ENCODE measurements at regions not wholly inside any gene's neighbourhood (a gene's known extent, or its start where the extent isn't known, plus 50 kb on each side); places are given as distances from the start of the nearest gene placed in this dataset.

- no peak overlapping the region for H3K27ac ChIP-seq (ENCODE audit: low read depth in 1 of 2, low read length in 2 of 2)
- no peak for TF ChIP-seq ATF3 (IDR thresholded peaks at IDR 0.05)
- no peak for TF ChIP-seq MAX (IDR thresholded peaks at IDR 0.05)
- no peak for TF ChIP-seq RXRA (IDR thresholded peaks at IDR 0.05)
- TF ChIP-seq SP1 (IDR thresholded peaks at IDR 0.05): no peak
- TF ChIP-seq REST (IDR thresholded peaks at IDR 0.05): no peak
- no peak for TF ChIP-seq FOXA1 (IDR thresholded peaks at IDR 0.05)
- TF ChIP-seq TAF1 (conservative IDR thresholded peaks at IDR 0.05): no peak
- no peak for TF ChIP-seq JUND (IDR thresholded peaks at IDR 0.05)
- no peak for TF ChIP-seq HNF4A (conservative IDR thresholded peaks at IDR 0.05)
- TF ChIP-seq CTCF (IDR thresholded peaks at IDR 0.05; ENCODE audit: low read depth, low read length, missing input control): no peak
- TF ChIP-seq NR2F2 (IDR thresholded peaks at IDR 0.05): no peak
- no peak for TF ChIP-seq GABPA (IDR thresholded peaks at IDR 0.05 in 1 of 2, conservative IDR thresholded peaks at IDR 0.05 in 1 of 2)
These were observed 341.8 kb upstream of the SMARCA2 start for GRCh38 chr9:1673300-1673699.

GRCh38 chr9:1676771-1677170 lies 338.4 kb upstream of the SMARCA2 start:
- H3K4me1 ChIP-seq (ENCODE audit: control insufficient read depth in 4 of 4, insufficient read depth in 4 of 4, low read length in 3 of 4): no peaks in the 10 kb centered on the region
- H3K4me3 ChIP-seq (ENCODE audit: low read depth in 1 of 3, low read length in 3 of 3): no peak overlapping the region
- H3K9ac ChIP-seq (ENCODE audit: low read depth in 1 of 2, low read length in 2 of 2): no peak overlapping the region
- H3K27ac ChIP-seq (ENCODE audit: low read depth in 1 of 2, low read length in 2 of 2): no peak overlapping the region
- 64% methylated on average over 3 of the region's 3 CpGs for WGBS
- H3K36me3 ChIP-seq (ENCODE audit: control insufficient read depth in 4 of 4, insufficient read depth in 3 of 4, low read depth in 1 of 4, low read length in 3 of 4): no peaks in the 10 kb centered on the region
- peaks cover 0 to under 1% (median 0%) of the 10 kb centered on the region in 4 donors for H3K27me3 ChIP-seq (ENCODE audit: control insufficient read depth in 4 of 4, insufficient read depth in 4 of 4, low read length in 3 of 4)
- DNase-seq (ENCODE audit: low spot score): no peak
- H3K9me3 ChIP-seq (ENCODE audit: control insufficient read depth in 4 of 4, low read length in 3 of 4): peaks cover 0 to 14% (median 4%) of the 10 kb centered on the region in 4 donors
- TF ChIP-seq NR2F2 (IDR thresholded peaks at IDR 0.05) (no peak), YY1 (IDR thresholded peaks at IDR 0.05) (no peak), EGR1 (IDR thresholded peaks at IDR 0.05; ENCODE audit: low read depth in 2 of 2) (no peak), HNF4G (IDR thresholded peaks at IDR 0.05) (no peak), TAF1 (conservative IDR thresholded peaks at IDR 0.05) (no peak), REST (IDR thresholded peaks at IDR 0.05) (no peak), ATF3 (IDR thresholded peaks at IDR 0.05) (no peak), RXRA (IDR thresholded peaks at IDR 0.05) (no peak), FOXA1 (IDR thresholded peaks at IDR 0.05) (no peak), GABPA (IDR thresholded peaks at IDR 0.05 in 1 of 2, conservative IDR thresholded peaks at IDR 0.05 in 1 of 2) (no peak), FOXA2 (IDR thresholded peaks at IDR 0.05) (no peak), RAD21 (IDR thresholded peaks at IDR 0.05) (no peak), ZBTB33 (IDR thresholded peaks at IDR 0.05) (no peak), CTCF (IDR thresholded peaks at IDR 0.05; ENCODE audit: low read depth, low read length, missing input control) (no peak), JUND (IDR thresholded peaks at IDR 0.05) (no peak), SP1 (IDR thresholded peaks at IDR 0.05) (no peak)

More at GRCh38 chr9:1673300-1673699, 341.8 kb upstream of the SMARCA2 start:
- H3K9ac ChIP-seq (ENCODE audit: low read depth in 1 of 2, low read length in 2 of 2): no peak overlapping the region
- H3K27me3 ChIP-seq (ENCODE audit: control insufficient read depth in 4 of 4, insufficient read depth in 4 of 4, low read length in 3 of 4): no peaks in the 10 kb centered on the region
- no peak for DNase-seq (ENCODE audit: low spot score)
- H3K4me3 ChIP-seq (ENCODE audit: low read depth in 1 of 3, low read length in 3 of 3): no peak overlapping the region
- H3K9me3 ChIP-seq (ENCODE audit: control insufficient read depth in 4 of 4, low read length in 3 of 4): peaks cover 0 to 14% (median 4%) of the 10 kb centered on the region in 4 donors
- H3K4me1 ChIP-seq (ENCODE audit: control insufficient read depth in 4 of 4, insufficient read depth in 4 of 4, low read length in 3 of 4): no peaks in the 10 kb centered on the region
- no peaks in the 10 kb centered on the region for H3K36me3 ChIP-seq (ENCODE audit: control insufficient read depth in 4 of 4, insufficient read depth in 3 of 4, low read depth in 1 of 4, low read length in 3 of 4)

All from liver (tissue), 8 donors.